ENCODE measurements at regions not wholly inside any gene's neighbourhood (a gene's known extent, or its start where the extent isn't known, plus 50 kb on each side); places are given as distances from the start of the nearest gene placed in this dataset.
"Not testable (repeated sequence)": the region's sequence is repeated elsewhere in the genome, so short reads cannot be mapped to it uniquely, and the experiment has no call there.

GRCh38 chr15:24477107-24478025 is 198.2 kb upstream of the NPAP1 start:
- H3K4me3 ChIP-seq (ENCODE audit: low read length in 3 of 3): peak overlapping the region in 1 of 3 donors; percentile 6
- H3K27me3 ChIP-seq (ENCODE audit: control insufficient read depth, insufficient read depth, low read length); H3K9me3 ChIP-seq (ENCODE audit: control insufficient read depth in 2 of 3, insufficient read depth in 1 of 3, low read length in 3 of 3); H3K4me1 ChIP-seq (ENCODE audit: control insufficient read depth in 2 of 3, insufficient read depth in 2 of 3, low read depth in 1 of 3, low read length in 3 of 3); H3K9ac ChIP-seq (ENCODE audit: low read length in 3 of 3); H3K27ac ChIP-seq (ENCODE audit: low read depth in 2 of 2, low read length in 2 of 2); H3K36me3 ChIP-seq (ENCODE audit: control insufficient read depth in 2 of 3, insufficient read depth in 3 of 3, low read length in 3 of 3); intact Hi-C loops (cut with DNase I); FAIRE-seq: not testable (repeated sequence)
- DNase-seq: peak in 4 of 5 donors; percentile 1 to 31 (median 10)

GRCh38 chr15:24485885-24486567 is 189.5 kb upstream of the NPAP1 start:
- intact Hi-C loops (cut with DNase I); DNase-seq; H3K9me3 ChIP-seq (ENCODE audit: control insufficient read depth in 2 of 3, insufficient read depth in 1 of 3, low read length in 3 of 3); H3K27ac ChIP-seq (ENCODE audit: low read depth in 2 of 2, low read length in 2 of 2); H3K4me1 ChIP-seq (ENCODE audit: control insufficient read depth in 2 of 3, insufficient read depth in 2 of 3, low read depth in 1 of 3, low read length in 3 of 3); H3K4me3 ChIP-seq (ENCODE audit: low read length in 3 of 3); H3K9ac ChIP-seq (ENCODE audit: low read length in 3 of 3); H3K27me3 ChIP-seq (ENCODE audit: control insufficient read depth, insufficient read depth, low read length); FAIRE-seq; H3K36me3 ChIP-seq (ENCODE audit: control insufficient read depth in 2 of 3, insufficient read depth in 3 of 3, low read length in 3 of 3): not testable (repeated sequence)

GRCh38 chr15:24488164-24488907 is 187.2 kb upstream of the NPAP1 start:
- FAIRE-seq; H3K9me3 ChIP-seq (ENCODE audit: control insufficient read depth in 2 of 3, insufficient read depth in 1 of 3, low read length in 3 of 3); H3K4me1 ChIP-seq (ENCODE audit: control insufficient read depth in 2 of 3, insufficient read depth in 2 of 3, low read depth in 1 of 3, low read length in 3 of 3); intact Hi-C loops (cut with DNase I); H3K27ac ChIP-seq (ENCODE audit: low read depth in 2 of 2, low read length in 2 of 2); H3K4me3 ChIP-seq (ENCODE audit: low read length in 3 of 3); H3K36me3 ChIP-seq (ENCODE audit: control insufficient read depth in 2 of 3, insufficient read depth in 3 of 3, low read length in 3 of 3); DNase-seq; H3K9ac ChIP-seq (ENCODE audit: low read length in 3 of 3); H3K27me3 ChIP-seq (ENCODE audit: control insufficient read depth, insufficient read depth, low read length): not testable (repeated sequence)

DNA sequence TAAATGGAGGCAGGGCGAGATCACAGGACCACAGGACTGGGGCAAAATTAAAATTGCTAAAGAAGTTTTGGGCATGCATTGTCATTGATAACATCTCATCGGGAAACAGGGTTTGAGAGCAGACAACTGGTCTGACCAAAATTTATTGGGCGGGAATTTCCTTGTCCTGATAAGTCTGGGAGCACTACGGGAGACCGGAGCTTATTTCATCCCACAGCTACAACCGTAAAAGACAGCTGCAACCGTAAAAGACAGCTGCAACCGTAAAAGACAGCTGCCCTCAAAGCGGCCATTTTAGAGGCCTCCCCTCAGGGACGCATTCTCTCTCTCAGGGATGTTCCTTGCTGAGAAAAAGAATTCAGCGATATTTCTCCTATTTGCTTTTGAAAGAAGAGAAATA is 170.4 kb upstream of the NPAP1 start:
- H3K27ac ChIP-seq (ENCODE audit: low read depth in 2 of 2, low read length in 2 of 2); H3K36me3 ChIP-seq (ENCODE audit: control insufficient read depth in 2 of 3, insufficient read depth in 3 of 3, low read length in 3 of 3); H3K9ac ChIP-seq (ENCODE audit: low read length in 3 of 3); intact Hi-C loops (cut with DNase I); H3K4me1 ChIP-seq (ENCODE audit: control insufficient read depth in 2 of 3, insufficient read depth in 2 of 3, low read depth in 1 of 3, low read length in 3 of 3); DNase-seq; FAIRE-seq; H3K27me3 ChIP-seq (ENCODE audit: control insufficient read depth, insufficient read depth, low read length); H3K9me3 ChIP-seq (ENCODE audit: control insufficient read depth in 2 of 3, insufficient read depth in 1 of 3, low read length in 3 of 3); H3K4me3 ChIP-seq (ENCODE audit: low read length in 3 of 3): not testable (repeated sequence)

DNA sequence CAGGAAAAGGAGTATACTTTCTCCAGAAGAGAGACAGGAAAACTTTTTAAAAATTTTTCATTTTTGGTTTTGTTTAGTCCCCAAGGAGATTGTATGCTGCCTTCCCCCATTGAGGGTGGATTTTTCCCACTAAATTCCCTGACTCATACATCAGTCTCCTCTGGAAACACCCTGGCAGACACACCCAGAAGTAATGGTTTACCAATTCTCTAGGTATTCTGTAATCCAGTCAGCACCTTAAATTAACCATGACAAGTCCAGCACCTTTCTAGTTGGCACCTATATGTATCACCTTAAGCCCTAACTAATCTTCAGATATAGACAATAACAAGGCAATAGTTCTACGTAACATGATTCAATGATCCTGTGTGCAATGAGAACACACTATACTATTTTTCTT is 165.9 kb upstream of the NPAP1 start:
- H3K9me3 ChIP-seq (ENCODE audit: control insufficient read depth in 2 of 3, insufficient read depth in 1 of 3, low read length in 3 of 3); FAIRE-seq; H3K4me1 ChIP-seq (ENCODE audit: control insufficient read depth in 2 of 3, insufficient read depth in 2 of 3, low read depth in 1 of 3, low read length in 3 of 3); H3K36me3 ChIP-seq (ENCODE audit: control insufficient read depth in 2 of 3, insufficient read depth in 3 of 3, low read length in 3 of 3); DNase-seq; H3K4me3 ChIP-seq (ENCODE audit: low read length in 3 of 3); intact Hi-C loops (cut with DNase I); H3K27ac ChIP-seq (ENCODE audit: low read depth in 2 of 2, low read length in 2 of 2); H3K27me3 ChIP-seq (ENCODE audit: control insufficient read depth, insufficient read depth, low read length); H3K9ac ChIP-seq (ENCODE audit: low read length in 3 of 3): not testable (repeated sequence)

- FAIRE-seq; H3K4me3 ChIP-seq (ENCODE audit: low read length in 3 of 3); intact Hi-C loops (cut with DNase I); H3K9ac ChIP-seq (ENCODE audit: low read length in 3 of 3); H3K27me3 ChIP-seq (ENCODE audit: control insufficient read depth, insufficient read depth, low read length); H3K36me3 ChIP-seq (ENCODE audit: control insufficient read depth in 2 of 3, insufficient read depth in 3 of 3, low read length in 3 of 3); H3K4me1 ChIP-seq (ENCODE audit: control insufficient read depth in 2 of 3, insufficient read depth in 2 of 3, low read depth in 1 of 3, low read length in 3 of 3); DNase-seq; H3K27ac ChIP-seq (ENCODE audit: low read depth in 2 of 2, low read length in 2 of 2); H3K9me3 ChIP-seq (ENCODE audit: control insufficient read depth in 2 of 3, insufficient read depth in 1 of 3, low read length in 3 of 3): not testable (repeated sequence)
These were observed 164.0 kb upstream of the NPAP1 start for GRCh38 chr15:24511598-24511997.

- intact Hi-C loops (cut with DNase I); DNase-seq; H3K9me3 ChIP-seq (ENCODE audit: control insufficient read depth in 2 of 3, insufficient read depth in 1 of 3, low read length in 3 of 3); H3K27ac ChIP-seq (ENCODE audit: low read depth in 2 of 2, low read length in 2 of 2); H3K4me3 ChIP-seq (ENCODE audit: low read length in 3 of 3); H3K36me3 ChIP-seq (ENCODE audit: control insufficient read depth in 2 of 3, insufficient read depth in 3 of 3, low read length in 3 of 3); H3K9ac ChIP-seq (ENCODE audit: low read length in 3 of 3); H3K27me3 ChIP-seq (ENCODE audit: control insufficient read depth, insufficient read depth, low read length); H3K4me1 ChIP-seq (ENCODE audit: control insufficient read depth in 2 of 3, insufficient read depth in 2 of 3, low read depth in 1 of 3, low read length in 3 of 3); FAIRE-seq: not testable (repeated sequence)
These were observed 156.8 kb upstream of the NPAP1 start for GRCh38 chr15:24518772-24519171.

GRCh38 chr15:24531235-24531634 is 144.3 kb upstream of the NPAP1 start:
- DNase-seq; H3K9me3 ChIP-seq (ENCODE audit: control insufficient read depth in 2 of 3, insufficient read depth in 1 of 3, low read length in 3 of 3); H3K27ac ChIP-seq (ENCODE audit: low read depth in 2 of 2, low read length in 2 of 2); intact Hi-C loops (cut with DNase I); FAIRE-seq; H3K9ac ChIP-seq (ENCODE audit: low read length in 3 of 3); H3K4me3 ChIP-seq (ENCODE audit: low read length in 3 of 3); H3K4me1 ChIP-seq (ENCODE audit: control insufficient read depth in 2 of 3, insufficient read depth in 2 of 3, low read depth in 1 of 3, low read length in 3 of 3); H3K27me3 ChIP-seq (ENCODE audit: control insufficient read depth, insufficient read depth, low read length); H3K36me3 ChIP-seq (ENCODE audit: control insufficient read depth in 2 of 3, insufficient read depth in 3 of 3, low read length in 3 of 3): not testable (repeated sequence)

Data from kidney (tissue), 10 donors.